HepG2 (cell line): ENCODE measurements at regions not wholly inside any gene's neighbourhood (a gene's known extent, or its start where the extent isn't known, plus 50 kb on each side); places are given as distances from the start of the nearest gene placed in this dataset.

Source experiments
- ATAC-seq: fragments of 200-7000 bp; cut with Tn5 transposase; 3 replicates; pipeline ENCODE4 v1.9.1; 2020; ENCODE audit warnings: mild to moderate bottlenecking, moderate library complexity
- BruUV-seq: library from RNA; stranded (reverse); fragments of 400-500 nt; replicated peaks from 2 replicates; lab custom pipeline; 2021; lab: Mats Ljungman, UMichigan
- CTCF ChIA-PET: fragments of 300-600 bp; formaldehyde crosslinking; extraction: SDS; loops from one replicate; lab custom pipeline; 2021; ENCODE audit warnings: low total read pairs, inconsistent platforms, low intra/inter-chr PET ratio; lab: Yijun Ruan, JAX
- POLR2A ChIA-PET: fragments of 350-600 bp; sonication (Branson Sonifier 250); formaldehyde crosslinking; loops from one replicate; lab custom pipeline; 2020; ENCODE audit warnings: antibody characterized with exemption, inconsistent platforms; lab: Yijun Ruan, JAX
- DNase-seq: peaks from one replicate; pipeline ENCODE4 v3.0.0-alpha.2; 2015; ENCODE audit warnings: low spot score
- FAIRE-seq: peaks from 3 replicates; lab custom pipeline; 2011; peaks lifted over from hg19 to GRCh38; lab: Jason Lieb, UNC
- H2AFZ ChIP-seq: one replicate; pipeline ENCODE4 v1.6.1; 2011; ENCODE audit warnings: low read length, inconsistent platforms
- H3K27ac ChIP-seq: fragments of 300-600 bp; 3 replicates; pipeline ENCODE4 v1.8.0; 2011; ENCODE audit warnings: mixed run types, mild to moderate bottlenecking, mixed read lengths, low read length, inconsistent platforms; ENCODE audit not compliant: insufficient read depth; ENCODE audit errors: extremely low read length
- H3K27me3 ChIP-seq, 2 experiments: fragments of 200-600 bp in 1 of 2; 2 replicates in 1 of 2; 3 replicates in 1 of 2; pipeline versions ENCODE4 v1.6.0 to v1.8.0; 2011; ENCODE audit warnings: low read length in 2 of 2, mild to moderate bottlenecking in 2 of 2, moderate library complexity in 2 of 2, inconsistent platforms in 1 of 2; ENCODE audit not compliant: insufficient read depth in 2 of 2, control insufficient read depth in 1 of 2
- H3K36me3 ChIP-seq, 2 experiments: fragments of 200-600 bp in 1 of 2; replicated peaks in 1 of 2; 2 replicates in 1 of 2; 3 replicates in 1 of 2; pipeline versions ENCODE4 v1.5.1 to v1.8.0; 2011; ENCODE audit warnings: low read length in 2 of 2, inconsistent platforms in 1 of 2; ENCODE audit not compliant: insufficient read depth in 2 of 2, control insufficient read depth in 1 of 2
- H3K4me1 ChIP-seq: 2 replicates; pipeline ENCODE4 v1.5.1; 2012; ENCODE audit warnings: low read length, inconsistent platforms; ENCODE audit not compliant: insufficient read depth
- H3K4me2 ChIP-seq: 2 replicates; pipeline ENCODE4 v1.6.0; 2011; ENCODE audit warnings: low read depth, low read length, inconsistent platforms
- H3K4me3 ChIP-seq, 3 experiments: fragments of 200-600 bp in 1 of 3; sonication (generic), shearing (Covaris generic) in 1 of 3; replicated peaks in 1 of 3; 2 replicates each; pipeline ENCODE4 v1.5.1; 2011 to 2016; ENCODE audit warnings: low read length in 3 of 3, inconsistent platforms in 2 of 3, low read depth in 2 of 3, mild to moderate bottlenecking in 2 of 3, control low read depth in 1 of 3, mixed read lengths in 1 of 3; ENCODE audit not compliant: insufficient read depth in 1 of 3
- H3K79me2 ChIP-seq: one replicate; pipeline ENCODE4 v1.6.1; 2011; ENCODE audit warnings: low read length, inconsistent platforms; ENCODE audit not compliant: insufficient read depth
- H3K9ac ChIP-seq: 2 replicates; pipeline ENCODE4 v1.6.0; 2011; ENCODE audit warnings: mild to moderate bottlenecking, low read depth, low read length, inconsistent platforms; ENCODE audit not compliant: insufficient read depth
- H3K9me3 ChIP-seq: 2 replicates; pipeline ENCODE4 v1.5.1; 2012; ENCODE audit warnings: mild to moderate bottlenecking, low read length
- H4K20me1 ChIP-seq: 2 replicates; pipeline ENCODE4 v1.6.0; 2011; ENCODE audit warnings: inconsistent platforms, mild to moderate bottlenecking, low read length, moderate library complexity; ENCODE audit not compliant: insufficient read depth
- ATF7 ChIP-seq, 2 experiments: fragments of 450-650 bp in 1 of 2; sonication (generic) in 1 of 2; formaldehyde crosslinking in 1 of 2; IDR thresholded peaks; 2 replicates each; pipeline versions ENCODE4 v1.4.0 to v1.6.1; 2016 to 2020; ENCODE audit warnings: antibody characterized with exemption in 1 of 2, mild to moderate bottlenecking in 1 of 2, missing genetic modification reagents in 1 of 2
- ETS1 ChIP-seq: sonication (generic); formaldehyde crosslinking; IDR thresholded peaks from 2 replicates; pipeline ENCODE4 v1.4.0; 2020; ENCODE audit warnings: missing genetic modification reagents
- KAT7 ChIP-seq: IDR thresholded peaks from 2 replicates; pipeline ENCODE4 v1.6.1; 2018; ENCODE audit warnings: borderline replicate concordance, missing compliant biosample characterization
- PAXIP1 ChIP-seq: sonication (generic); formaldehyde crosslinking; conservative IDR thresholded peaks from 2 replicates; pipeline ENCODE4 v1.4.0; 2020; ENCODE audit warnings: mild to moderate bottlenecking, missing genetic modification reagents, moderate library complexity
- SAP130 ChIP-seq: IDR thresholded peaks from 2 replicates; pipeline ENCODE4 v1.6.1; 2016; ENCODE audit warnings: low read depth
- ZNF644 ChIP-seq: IDR thresholded peaks from 2 replicates; pipeline ENCODE4 v1.6.1; 2016; ENCODE audit warnings: low read depth
- WGBS: methylation state at CpG from one replicate; pipeline ENCODE4 v1.1.6; 2017; ENCODE audit warnings: low lambda C conversion rate; 5-methylcytosine and 5-hydroxymethylcytosine counted together
- in situ Hi-C: cut with HindIII; loops from 2 replicates; pipeline ENCODE4 v1.10.0; 2017; ENCODE audit warnings: low pct_unique_long_range_greater_than_20kb; ENCODE audit not compliant: extremely low pct_ligation_motif_present
- intact Hi-C: fragments of 100-400 bp; cut with micrococcal nuclease; formaldehyde crosslinking; loops from one replicate; pipeline ENCODE4 v1.10.0; 2022; ENCODE audit not compliant: unreplicated experiment

- Histone ChIP-seq H3K4me1 (peaks cover 27% of the 10 kb centered on the region), H2AFZ (no peak overlapping the region), H3K27me3 (no peaks in the 10 kb centered on the region), H3K9me3 (no peaks in the 10 kb centered on the region), H3K9ac (no peak overlapping the region), H3K27ac (no peak overlapping the region), H3K79me2 (peaks cover 10% of the 10 kb centered on the region), H3K4me3 (no peak overlapping the region), H3K4me2 (no peak overlapping the region), H3K36me3 (peaks cover 6 to 7% of the 10 kb centered on the region in 2 experiments; a peak in 3 of 5 replicates), H4K20me1 (peaks cover 30% of the 10 kb centered on the region; the same call in 1 of the 2 replicates)
- DNase-seq (no peak), FAIRE-seq (no peak), ATAC-seq (no peak)
- intact Hi-C loops = no loop called here
- POLR2A ChIA-PET = no interaction called here
- TF ChIP-seq ZNF644 (CRISPR knock-in tag) = no peak
- TF ChIP-seq PAXIP1 = no peak
- peak; percentile 90 for TF ChIP-seq ATF7 (IDR thresholded peaks at IDR 0.05)
- no peak for TF ChIP-seq ATF7 (CRISPR knock-in tag; IDR thresholded peaks at IDR 0.05)
- TF ChIP-seq ETS1 (CRISPR knock-in tag) = no peak
- TF ChIP-seq KAT7 (CRISPR knock-in tag) = no peak
- no peak for TF ChIP-seq SAP130
- in situ Hi-C loops = no loop called here
- WGBS = 93% methylated on average over 17 of the region's 24 CpGs
- no TSS peak for BruUV-seq
- CTCF ChIA-PET = no interaction called here
Measured at GRCh38 chr12:124498275-124499189, 68.9 kb downstream of the NCOR2 start.
